Nephron (organoid): ENCODE measurements at regions not wholly inside any gene's neighbourhood (a gene's known extent, or its start where the extent isn't known, plus 50 kb on each side); places are given as distances from the start of the nearest gene placed in this dataset.
A peak's percentile ranks its signal among the peaks of the same experiment; 100 is the strongest.

Experiments used
- H3K27ac Mint-ChIP-seq, 3 experiments: 2 replicates each; pipeline ENCODE4 v1.8.0; 2020; ENCODE audit warnings: mixed read lengths in 3 of 3, mild to moderate bottlenecking in 2 of 3, moderate library complexity in 1 of 3
- H3K27me3 Mint-ChIP-seq: 2 replicates; pipeline ENCODE4 v1.8.0; 2021; ENCODE audit warnings: low read depth, mild to moderate bottlenecking, moderate library complexity, mixed read lengths
- H3K36me3 Mint-ChIP-seq: 2 replicates; pipeline ENCODE4 v1.8.0; 2020; ENCODE audit warnings: low read depth, mixed read lengths
- H3K4me1 Mint-ChIP-seq: 2 replicates; pipeline ENCODE4 v1.8.0; 2020; ENCODE audit warnings: mixed read lengths
- H3K4me3 Mint-ChIP-seq, 3 experiments: 2 replicates each; pipeline ENCODE4 v1.8.0; 2020; ENCODE audit warnings: mild to moderate bottlenecking in 3 of 3, mixed read lengths in 3 of 3, moderate library complexity in 2 of 3
- H3K9me3 Mint-ChIP-seq: 2 replicates; pipeline ENCODE4 v1.8.0; 2020; ENCODE audit warnings: mixed read lengths
- TF ChIP-seq, protein P1 (sequence below), 3 experiments: fragments of 200-600 bp; sonication (generic); IDR thresholded peaks; one replicate each; pipeline ENCODE4 v1.5.0; 2021; ENCODE audit warnings: antibody characterized with exemption in 3 of 3; ENCODE audit not compliant: unreplicated experiment in 3 of 3

DNA sequence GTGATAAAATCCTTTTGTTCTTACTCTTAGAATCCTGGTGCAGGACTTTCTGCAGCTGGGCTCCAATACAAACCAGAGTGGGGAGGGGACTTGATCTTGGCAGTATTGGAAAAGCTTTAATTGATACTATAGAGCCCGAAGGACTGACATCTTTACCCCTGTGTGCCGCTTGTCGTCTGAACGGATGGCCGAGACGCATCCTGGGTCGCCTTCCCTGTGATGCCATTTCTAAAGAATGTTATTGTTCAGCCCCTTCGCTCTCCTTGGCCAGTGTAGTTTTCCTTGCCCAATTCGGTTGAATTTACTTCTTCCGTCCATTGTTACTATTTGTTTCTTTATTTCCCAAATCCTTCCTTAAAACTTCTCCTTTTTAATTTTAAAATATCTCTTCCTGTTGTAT lies 80.9 kb downstream of the CLDN34 start:
- Mint-ChIP-seq H3K27ac (peak overlapping the region in 1 of 3 experiments; percentile 65), H3K27me3 (peaks cover 3% of the 10 kb centered on the region), H3K4me3 (no peak overlapping the region), H3K9me3 (no peaks in the 10 kb centered on the region), H3K4me1 (peaks cover 18% of the 10 kb centered on the region), H3K36me3 (no peaks in the 10 kb centered on the region)
- TF ChIP-seq, protein P1, sequence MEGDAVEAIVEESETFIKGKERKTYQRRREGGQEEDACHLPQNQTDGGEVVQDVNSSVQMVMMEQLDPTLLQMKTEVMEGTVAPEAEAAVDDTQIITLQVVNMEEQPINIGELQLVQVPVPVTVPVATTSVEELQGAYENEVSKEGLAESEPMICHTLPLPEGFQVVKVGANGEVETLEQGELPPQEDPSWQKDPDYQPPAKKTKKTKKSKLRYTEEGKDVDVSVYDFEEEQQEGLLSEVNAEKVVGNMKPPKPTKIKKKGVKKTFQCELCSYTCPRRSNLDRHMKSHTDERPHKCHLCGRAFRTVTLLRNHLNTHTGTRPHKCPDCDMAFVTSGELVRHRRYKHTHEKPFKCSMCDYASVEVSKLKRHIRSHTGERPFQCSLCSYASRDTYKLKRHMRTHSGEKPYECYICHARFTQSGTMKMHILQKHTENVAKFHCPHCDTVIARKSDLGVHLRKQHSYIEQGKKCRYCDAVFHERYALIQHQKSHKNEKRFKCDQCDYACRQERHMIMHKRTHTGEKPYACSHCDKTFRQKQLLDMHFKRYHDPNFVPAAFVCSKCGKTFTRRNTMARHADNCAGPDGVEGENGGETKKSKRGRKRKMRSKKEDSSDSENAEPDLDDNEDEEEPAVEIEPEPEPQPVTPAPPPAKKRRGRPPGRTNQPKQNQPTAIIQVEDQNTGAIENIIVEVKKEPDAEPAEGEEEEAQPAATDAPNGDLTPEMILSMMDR (IDR thresholded peaks at IDR 0.05; ENCODE audit: unreplicated experiment in 3 of 3), result no peak

DNA sequence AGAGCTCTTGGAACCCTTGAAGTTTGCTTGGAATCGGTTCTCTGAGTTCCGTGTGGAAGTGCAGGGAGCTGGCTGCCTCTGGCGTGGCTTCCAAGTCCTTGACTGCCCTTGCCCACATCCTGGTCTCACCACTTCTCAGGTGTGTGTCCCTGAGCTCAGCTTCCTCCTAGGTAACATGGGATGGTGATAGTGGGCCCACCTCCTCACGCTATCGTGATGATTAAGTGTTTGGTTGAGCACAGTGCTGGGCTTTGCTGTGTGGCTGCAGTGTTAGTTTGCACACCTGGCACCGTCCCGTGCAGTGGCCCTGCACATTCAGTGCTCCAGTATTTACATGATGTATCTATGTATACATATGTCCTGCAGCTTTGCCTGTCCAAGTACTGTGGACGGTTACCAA lies 81.5 kb downstream of the CLDN34 start:
- Mint-ChIP-seq H3K36me3 (no peaks in the 10 kb centered on the region), H3K27me3 (no peaks in the 10 kb centered on the region), H3K27ac (no peak overlapping the region), H3K9me3 (no peaks in the 10 kb centered on the region), H3K4me1 (peaks cover 18% of the 10 kb centered on the region), H3K4me3 (no peak overlapping the region)
- TF ChIP-seq, protein P1 (IDR thresholded peaks at IDR 0.05; ENCODE audit: unreplicated experiment in 3 of 3), result no peak

DNA sequence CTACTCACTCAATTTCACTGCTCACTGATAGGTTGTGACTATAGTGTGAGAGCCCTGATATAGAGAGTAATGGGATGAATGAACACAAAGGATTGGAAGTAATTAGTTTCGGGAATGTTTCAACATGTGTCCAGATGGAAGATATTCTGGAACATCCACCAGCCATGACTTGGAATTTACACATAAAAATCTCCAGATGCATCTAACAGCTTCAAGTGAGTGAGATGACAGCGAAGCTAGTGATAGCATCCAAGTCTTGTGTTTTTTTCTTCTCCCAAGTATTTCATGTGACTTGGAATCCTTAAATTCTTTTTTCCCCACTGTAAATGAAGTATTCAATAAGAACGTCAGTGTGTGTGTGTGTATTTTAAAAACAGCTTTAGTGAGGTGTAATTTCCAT lies 82.1 kb downstream of the CLDN34 start:
- Mint-ChIP-seq H3K27ac (no peak overlapping the region), H3K9me3 (no peaks in the 10 kb centered on the region), H3K27me3 (no peaks in the 10 kb centered on the region), H3K4me3 (no peak overlapping the region), H3K36me3 (no peaks in the 10 kb centered on the region), H3K4me1 (peaks cover 18% of the 10 kb centered on the region)
- TF ChIP-seq, protein P1 (IDR thresholded peaks at IDR 0.05; ENCODE audit: unreplicated experiment in 3 of 3), result no peak

GRCh38 chrX:10050481-10050880 lies 83.3 kb downstream of the CLDN34 start:
- Mint-ChIP-seq H3K27me3 (no peaks in the 10 kb centered on the region), H3K4me3 (no peak overlapping the region), H3K4me1 (peaks cover 18% of the 10 kb centered on the region), H3K36me3 (peaks cover 7% of the 10 kb centered on the region), H3K27ac (no peak overlapping the region), H3K9me3 (peaks cover 7% of the 10 kb centered on the region)
- TF ChIP-seq, protein P1 (IDR thresholded peaks at IDR 0.05; ENCODE audit: unreplicated experiment in 3 of 3), result no peak

DNA sequence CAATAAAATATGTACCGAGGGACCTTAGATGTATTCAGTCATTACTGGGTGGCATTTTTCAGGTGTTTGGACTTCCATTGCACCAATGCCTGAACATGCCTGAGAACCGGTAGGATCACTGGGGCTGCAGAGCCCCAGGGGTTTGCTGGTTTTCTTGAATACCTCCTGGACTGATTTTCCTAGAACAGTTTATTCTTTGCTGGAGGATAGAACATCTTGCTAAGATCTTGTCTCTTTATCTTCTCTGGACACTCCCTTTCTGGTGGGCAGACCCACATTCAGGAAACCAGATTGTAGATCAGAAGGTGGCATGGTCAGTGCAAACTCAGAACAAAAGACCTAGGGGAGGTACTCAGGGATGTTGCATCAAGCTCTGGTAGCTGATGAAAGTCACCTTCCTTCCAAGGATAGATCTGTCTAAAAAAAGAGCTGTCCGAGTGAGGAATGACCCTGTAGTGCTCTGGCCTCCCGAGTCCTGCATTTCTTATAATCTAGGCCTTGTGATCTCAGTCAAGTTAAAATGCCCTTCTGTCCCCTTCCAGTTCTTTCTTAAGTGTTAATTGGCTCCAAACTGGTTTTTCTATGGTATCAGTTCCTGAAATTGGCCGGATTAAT lies 84.8 kb downstream of the CLDN34 start:
- Mint-ChIP-seq H3K9me3 (peaks cover 9% of the 10 kb centered on the region), H3K27me3 (no peaks in the 10 kb centered on the region), H3K4me3 (no peak overlapping the region)

More for the DNA sequence above, 84.8 kb downstream of the CLDN34 start:
- H3K27ac Mint-ChIP-seq, result no peak overlapping the region
- H3K4me1 Mint-ChIP-seq, result peaks cover 18% of the 10 kb centered on the region
- TF ChIP-seq, protein P1 (IDR thresholded peaks at IDR 0.05; ENCODE audit: unreplicated experiment in 3 of 3), result no peak
- H3K36me3 Mint-ChIP-seq, result peaks cover 16% of the 10 kb centered on the region
